DMS153 (cell line): ENCODE measurements at regions not wholly inside any gene's neighbourhood (a gene's known extent, or its start where the extent isn't known, plus 50 kb on each side); places are given as distances from the start of the nearest gene placed in this dataset.

Experiments used
- DNase-seq: peaks from one replicate; lab custom pipeline; 2025; lab: John Stamatoyannopoulos, UW

GRCh38 chr9:10999646-11000045 is 386.8 kb upstream of the PTPRD start:
- DNase-seq = no peak

GRCh38 chr9:11001546-11001945 is 388.7 kb upstream of the PTPRD start:
- no peak for DNase-seq

DNA sequence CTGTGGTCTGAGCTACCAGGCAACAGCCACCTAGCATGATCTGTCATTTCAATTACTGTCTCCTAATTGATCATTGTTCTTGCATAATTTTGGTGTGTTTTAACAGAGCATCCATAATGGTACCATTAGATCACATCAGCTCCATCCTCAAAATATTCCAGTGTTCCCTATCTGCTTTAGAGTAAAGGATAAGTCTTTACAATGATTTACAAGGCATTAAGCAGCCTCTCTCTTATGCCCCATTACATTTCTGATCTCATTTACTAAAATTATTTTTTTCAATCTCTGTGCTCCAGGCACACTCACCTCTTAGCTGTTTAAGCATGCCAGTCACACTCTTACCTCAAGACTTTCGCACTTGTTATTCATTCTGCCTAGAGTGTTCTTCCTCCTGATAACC is 389.9 kb upstream of the PTPRD start:
- no peak for DNase-seq

- DNase-seq = no peak
Observed at GRCh38 chr9:11003836-11004235, 391.0 kb upstream of the PTPRD start.

DNA sequence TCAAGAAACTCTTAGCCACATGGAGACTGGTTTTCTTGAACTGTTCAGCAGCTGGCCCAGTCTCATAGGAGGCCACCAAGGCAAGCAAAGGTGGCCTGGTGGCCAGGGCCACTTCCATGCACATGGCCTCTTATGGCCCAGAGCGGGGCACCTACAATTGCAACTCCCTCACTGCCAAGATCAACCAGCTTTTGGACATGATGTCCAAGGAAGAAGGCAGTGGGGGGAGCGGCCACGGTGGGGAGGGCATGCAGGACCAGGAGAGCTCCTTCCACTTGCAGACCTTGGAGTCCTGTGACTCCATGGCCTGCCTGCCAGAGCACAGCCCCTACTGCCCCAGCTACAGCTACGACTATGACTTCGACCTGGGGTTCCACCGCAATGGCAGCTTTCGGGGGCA is 398.9 kb upstream of the PTPRD start:
- no peak for DNase-seq

GRCh38 chr9:11016081-11016480 is 403.3 kb upstream of the PTPRD start:
- no peak for DNase-seq

- DNase-seq = no peak
Observed at GRCh38 chr9:11023201-11023600, 410.4 kb upstream of the PTPRD start.

- DNase-seq = no peak
Observed at GRCh38 chr9:11025775-11026174, 413.0 kb upstream of the PTPRD start.

DNA sequence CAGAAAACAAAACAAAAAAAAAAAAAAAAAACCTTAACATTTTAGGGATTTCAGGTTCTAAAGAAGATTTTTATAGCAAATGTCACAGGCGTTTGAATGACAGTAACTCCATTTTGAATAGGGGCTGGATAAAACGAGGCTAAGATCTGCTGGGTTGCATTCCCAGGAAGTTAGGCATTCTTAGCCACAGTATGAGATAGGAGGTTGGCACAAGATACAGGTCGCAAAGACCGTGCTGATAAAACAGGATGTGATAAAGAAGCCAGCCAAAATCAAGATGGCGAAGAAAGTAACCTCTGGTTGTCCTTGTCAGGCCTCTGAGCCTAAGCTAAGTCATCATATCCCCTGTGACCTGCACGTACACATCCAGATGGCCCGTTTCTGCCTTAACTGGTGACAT is 425.6 kb upstream of the PTPRD start:
- no peak for DNase-seq

DNA sequence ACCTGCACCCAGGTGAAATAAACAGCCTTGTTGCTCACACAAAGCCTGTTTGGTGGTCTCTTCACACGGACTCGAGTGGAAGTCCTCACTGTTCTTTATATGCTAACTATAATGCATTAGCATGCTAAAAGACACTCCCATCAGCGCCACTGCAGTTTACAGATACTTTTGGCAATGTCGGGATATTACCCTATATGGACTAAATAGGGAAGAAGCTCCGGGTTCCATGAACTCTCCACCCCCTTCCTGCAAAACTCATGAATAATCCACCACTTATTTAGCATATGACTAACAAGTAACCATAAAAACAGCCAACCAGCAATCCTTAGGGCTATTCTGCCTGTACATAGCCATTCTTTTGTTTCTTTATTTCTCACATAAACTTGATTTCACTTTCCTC is 426.2 kb upstream of the PTPRD start:
- no peak for DNase-seq

DNA sequence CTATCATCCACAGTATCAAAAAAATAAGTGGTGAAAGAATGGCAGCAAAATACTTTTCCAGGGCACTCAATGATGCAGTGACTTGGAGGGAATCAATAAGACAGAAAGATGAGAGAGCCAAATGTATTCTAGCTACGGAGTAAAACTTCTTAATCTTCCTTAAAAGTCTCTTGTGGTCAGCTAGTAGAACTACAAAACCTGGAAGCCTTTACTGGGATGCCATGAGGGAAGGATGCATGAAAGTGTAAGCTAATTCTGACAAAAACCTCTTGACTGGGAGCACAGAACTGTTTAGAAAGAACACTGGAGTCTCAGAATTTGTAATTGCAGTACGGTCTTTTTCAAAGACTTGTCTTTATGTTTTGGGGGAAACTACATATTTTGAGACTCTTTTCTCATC is 432.8 kb upstream of the PTPRD start:
- no peak for DNase-seq

- DNase-seq = no peak
Observed at GRCh38 chr9:11063263-11063662, 450.5 kb upstream of the PTPRD start.

GRCh38 chr9:11064909-11065308 is 452.1 kb upstream of the PTPRD start:
- no peak for DNase-seq

GRCh38 chr9:11072176-11072575 is 459.4 kb upstream of the PTPRD start:
- no peak for DNase-seq

GRCh38 chr9:11086561-11086960 is 473.8 kb upstream of the PTPRD start:
- DNase-seq = no peak

GRCh38 chr9:11088821-11089374 is 476.1 kb upstream of the PTPRD start:
- DNase-seq = no peak

- DNase-seq = no peak
Observed at GRCh38 chr9:11092974-11093373, 480.2 kb upstream of the PTPRD start.

- DNase-seq = no peak
Observed at GRCh38 chr9:11097020-11097419, 484.2 kb upstream of the PTPRD start.

DNA sequence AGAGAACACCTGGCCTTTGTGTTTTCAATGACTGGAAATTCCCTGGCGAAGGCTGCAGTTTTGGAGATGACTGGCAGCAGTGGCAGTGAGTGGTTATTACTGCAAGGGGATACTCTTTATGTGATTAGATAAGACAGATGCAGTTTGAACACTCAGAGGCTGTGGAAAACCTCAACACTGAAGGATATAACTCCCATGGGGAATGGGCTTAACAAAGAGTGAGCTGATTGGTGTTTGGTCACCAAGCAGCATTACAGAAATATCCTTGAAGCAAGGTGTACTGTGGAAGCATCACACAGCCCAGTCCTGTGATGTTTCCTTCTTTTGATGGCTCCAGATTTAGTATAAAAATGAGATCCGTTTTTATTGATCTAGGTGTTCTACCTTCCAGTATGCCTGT is 490.7 kb upstream of the PTPRD start:
- DNase-seq = peak; percentile 84

DNA sequence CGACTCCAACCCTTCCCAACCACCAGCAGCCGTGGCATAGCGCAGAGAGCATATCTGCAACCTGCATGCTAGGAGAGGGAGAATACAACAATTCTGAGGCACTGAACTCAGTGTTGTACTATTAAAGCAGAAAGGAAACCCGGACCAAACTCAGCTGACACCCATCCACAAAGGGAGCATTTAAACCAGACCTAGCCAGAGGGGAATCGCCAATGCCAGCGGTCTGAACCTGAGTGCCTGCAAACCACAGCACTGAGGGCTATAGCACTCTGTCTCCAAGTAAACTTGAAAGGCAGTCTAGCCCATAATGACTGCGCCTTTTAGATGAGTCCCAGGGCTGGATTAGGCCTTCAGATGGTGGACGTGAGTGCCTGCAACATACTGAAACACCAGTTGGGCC is 494.4 kb upstream of the PTPRD start:
- no peak for DNase-seq

GRCh38 chr9:11128156-11128555 is 515.4 kb upstream of the PTPRD start:
- DNase-seq = no peak

- DNase-seq = no peak
Observed at GRCh38 chr9:11135851-11136250, 523.0 kb upstream of the PTPRD start.

- no peak for DNase-seq
Observed at GRCh38 chr9:11141357-11141756, 528.6 kb upstream of the PTPRD start.

GRCh38 chr9:11142965-11143738 is 530.4 kb upstream of the PTPRD start:
- no peak for DNase-seq
